GM12878 (cell line): ENCODE measurements at regions not wholly inside any gene's neighbourhood (a gene's known extent, or its start where the extent isn't known, plus 50 kb on each side); places are given as distances from the start of the nearest gene placed in this dataset.

Source experiments
- ATAC-seq: fragments of 200-7000 bp; cut with Tn5 transposase; 3 replicates; pipeline ENCODE4 v1.9.1; 2020; ENCODE audit warnings: mild to moderate bottlenecking, moderate library complexity
- BruUV-seq: library from RNA; stranded (reverse); fragments of 400-500 nt; replicated peaks from 2 replicates; lab custom pipeline; 2021; lab: Mats Ljungman, UMichigan
- CTCF ChIA-PET: fragments of 300-600 bp; sonication (Branson Sonifier 250); formaldehyde crosslinking; extraction: SDS; loops from one replicate; lab custom pipeline; 2021; ENCODE audit warnings: inconsistent platforms; lab: Yijun Ruan, JAX
- POLR2A ChIA-PET: fragments of 350-600 bp; formaldehyde crosslinking; extraction: SDS; loops from one replicate; lab custom pipeline; 2021; ENCODE audit warnings: inconsistent platforms; lab: Charles Lee
- RAD21 ChIA-PET: fragments of 300-600 bp; sonication (Branson Sonifier 250); formaldehyde crosslinking; loops from one replicate; lab custom pipeline; 2023; ENCODE audit warnings: antibody characterized with exemption; ENCODE audit not compliant: unreplicated experiment; lab: Charles Lee
- SMC1A ChIA-PET: fragments of 300-600 bp; sonication (Branson Sonifier 250); formaldehyde crosslinking; loops from one replicate; lab custom pipeline; 2023; ENCODE audit not compliant: unreplicated experiment, uncharacterized antibody; lab: Charles Lee
- DNase-seq: peaks from one replicate; pipeline ENCODE4 v3.0.0-alpha.2; 2011; ENCODE audit warnings: low read depth, low spot score
- FAIRE-seq: peaks from 3 replicates; lab custom pipeline; 2011; peaks lifted over from hg19 to GRCh38; lab: Jason Lieb, UNC
- H2AFZ ChIP-seq: 2 replicates; pipeline ENCODE4 v1.6.0; 2011; ENCODE audit warnings: low read depth, low read length, control low read depth; ENCODE audit not compliant: control insufficient read depth
- H3K27ac ChIP-seq: 2 replicates; pipeline ENCODE4 v1.5.1; 2011; ENCODE audit warnings: control low read depth; ENCODE audit not compliant: control insufficient read depth, insufficient read depth
- H3K27me3 ChIP-seq, 2 experiments: replicated peaks in 1 of 2; 2 replicates each; pipeline versions ENCODE4 v1.6.0 to v1.6.1; 2011; ENCODE audit warnings: low read length in 1 of 2; ENCODE audit not compliant: control insufficient read depth in 2 of 2, insufficient read depth in 2 of 2
- H3K36me3 ChIP-seq, 2 experiments: 2 replicates each; pipeline ENCODE4 v1.5.1; 2011; ENCODE audit warnings: low read length in 1 of 2; ENCODE audit not compliant: control insufficient read depth in 2 of 2, insufficient read depth in 2 of 2
- H3K4me1 ChIP-seq: 2 replicates; pipeline ENCODE4 v1.6.1; 2011; ENCODE audit warnings: mild to moderate bottlenecking, low read length, moderate library complexity, mixed read lengths; ENCODE audit not compliant: control insufficient read depth, insufficient read depth
- H3K4me2 ChIP-seq: 2 replicates; pipeline ENCODE4 v1.6.0; 2011; ENCODE audit warnings: control low read depth; ENCODE audit not compliant: control insufficient read depth, insufficient read depth
- H3K4me3 ChIP-seq: fragments of 200-600 bp; sonication (generic); 2 replicates; pipeline ENCODE4 v1.5.1; 2016
- H3K79me2 ChIP-seq: 2 replicates; pipeline ENCODE4 v1.6.0; 2011; ENCODE audit warnings: low read length; ENCODE audit not compliant: control insufficient read depth, insufficient read depth
- H3K9ac ChIP-seq: 2 replicates; pipeline ENCODE4 v1.8.0; 2011; ENCODE audit warnings: low read length, control low read depth, mixed read lengths; ENCODE audit not compliant: control insufficient read depth, insufficient read depth
- H3K9me3 ChIP-seq: replicated peaks from 3 replicates; pipeline ENCODE4 v1.5.1; 2011; ENCODE audit warnings: mild to moderate bottlenecking, low read length; ENCODE audit not compliant: control insufficient read depth, insufficient read depth
- H4K20me1 ChIP-seq: 2 replicates; pipeline ENCODE4 v1.6.0; 2011; ENCODE audit not compliant: control insufficient read depth, insufficient read depth
- BCLAF1 ChIP-seq: fragments of 450-650 bp; IDR thresholded peaks from 2 replicates; pipeline ENCODE4 v1.6.1; 2017; ENCODE audit warnings: antibody characterized with exemption, mild to moderate bottlenecking, moderate library complexity
- CREB1 ChIP-seq: IDR thresholded peaks from 2 replicates; pipeline ENCODE4 v1.6.1; 2012; ENCODE audit warnings: low read depth, mild to moderate bottlenecking, inconsistent platforms
- HDAC6 ChIP-seq: fragments of 200-600 bp; sonication (generic); IDR thresholded peaks from one replicate; pipeline ENCODE4 v1.8.0; 2017; ENCODE audit warnings: antibody characterized with exemption; ENCODE audit not compliant: unreplicated experiment
- LARP7 ChIP-seq: fragments of 450-650 bp; IDR thresholded peaks from 2 replicates; pipeline ENCODE4 v1.6.1; 2017; ENCODE audit warnings: mild to moderate bottlenecking
- NRF1 ChIP-seq: conservative IDR thresholded peaks from 2 replicates; pipeline ENCODE4 v1.6.1; 2011; ENCODE audit warnings: mild to moderate bottlenecking, low read depth, low read length, improper control_type of control experiment
- PBX3 ChIP-seq: IDR thresholded peaks from 2 replicates; pipeline ENCODE4 v1.6.1; 2011; ENCODE audit warnings: mild to moderate bottlenecking, low read depth, low read length, moderate library complexity; ENCODE audit not compliant: insufficient replicate concordance
- PKNOX1 ChIP-seq: fragments of 450-650 bp; IDR thresholded peaks from 2 replicates; pipeline ENCODE4 v1.6.1; 2016; ENCODE audit warnings: mild to moderate bottlenecking
- POLR2AphosphoS5 ChIP-seq: IDR thresholded peaks from 2 replicates; pipeline ENCODE4 v1.6.1; 2011; ENCODE audit warnings: mild to moderate bottlenecking, low read length, inconsistent platforms
- RB1 ChIP-seq: fragments of 450-650 bp; formaldehyde crosslinking; IDR thresholded peaks from 2 replicates; pipeline ENCODE4 v1.6.1; 2017; ENCODE audit warnings: mild to moderate bottlenecking, borderline replicate concordance
- STAT3 ChIP-seq: IDR thresholded peaks from 2 replicates; pipeline ENCODE4 v1.6.1; 2011; ENCODE audit warnings: low read depth, low read length, improper control_type of control experiment
- TBL1XR1 ChIP-seq: IDR thresholded peaks from 2 replicates; pipeline ENCODE4 v1.6.1; 2012; ENCODE audit warnings: low read depth, low read length, improper control_type of control experiment
- ZNF207 ChIP-seq: fragments of 450-650 bp; IDR thresholded peaks from 2 replicates; pipeline ENCODE4 v1.6.1; 2014; ENCODE audit warnings: antibody characterized with exemption, mild to moderate bottlenecking, borderline replicate concordance
- WGBS: methylation state at CpG from one replicate; pipeline ENCODE4 v1.1.6; 2016; ENCODE audit warnings: low lambda C conversion rate; ENCODE audit not compliant: insufficient replicate concordance, insufficient coverage; ENCODE audit errors: missing lambda C conversion rate; 5-methylcytosine and 5-hydroxymethylcytosine counted together
- in situ Hi-C: fragments of 300-500 bp; cut with MboI; formaldehyde crosslinking; loops from 9 replicates; pipeline ENCODE4 v1.14.3; 2018; ENCODE audit warnings: mixed read lengths
- intact Hi-C: fragments of 100-400 bp; cut with micrococcal nuclease; formaldehyde crosslinking; loops from one replicate; pipeline ENCODE4 v1.14.2; 2022; ENCODE audit not compliant: unreplicated experiment

GRCh38 chr5:111914966-111915636 is 158.1 kb upstream of the NREP start:
- Histone ChIP-seq H3K9me3 (no peaks in the 10 kb centered on the region; the same call in 1 of the 3 replicates), H3K79me2 (no peaks in the 10 kb centered on the region), H3K27ac (no peak overlapping the region), H3K4me3 (no peak overlapping the region), H3K9ac (no peak overlapping the region), H2AFZ (no peak overlapping the region), H4K20me1 (no peaks in the 10 kb centered on the region), H3K36me3 (no peaks in the 10 kb centered on the region), H3K4me2 (no peak overlapping the region), H3K27me3 (no peaks in the 10 kb centered on the region), H3K4me1 (no peaks in the 10 kb centered on the region)
- ATAC-seq = no peak
- no peak for TF ChIP-seq LARP7
- TF ChIP-seq POLR2AphosphoS5 = no peak
- TF ChIP-seq STAT3 = no peak
- no peak for DNase-seq
- POLR2A ChIA-PET = interaction anchor here (0.5 kb wide), 1 partner anchor 36 kb away, joined by 3 read pairs; no protein-coding TSS in a partner anchor
- CTCF ChIA-PET = interaction anchor here (0.7 to 1.4 kb wide), 2 partner anchors 231 to 699 kb away, joined by 3 to 4 read pairs; no protein-coding TSS in a partner anchor
- RAD21 ChIA-PET = no interaction called here
- no TSS peak for BruUV-seq
- FAIRE-seq = no peak
- WGBS = 58% methylated on average over 1 of the region's 1 CpG
- intact Hi-C loops (no loop called here), in situ Hi-C loops (no loop called here)
- SMC1A ChIA-PET = interaction anchor here (1.4 kb wide), 1 partner anchor 105 kb away, joined by 3 read pairs; no protein-coding TSS in a partner anchor

GRCh38 chr5:111902436-111902835 is 145.4 kb upstream of the NREP start:
- Histone ChIP-seq H3K4me1 (no peaks in the 10 kb centered on the region), H3K9me3 (peaks cover 2% of the 10 kb centered on the region; the same call in 2 of the 3 replicates), H3K27me3 (no peaks in the 10 kb centered on the region), H3K4me2 (no peak overlapping the region), H2AFZ (no peak overlapping the region), H3K27ac (no peak overlapping the region), H4K20me1 (no peaks in the 10 kb centered on the region), H3K4me3 (no peak overlapping the region), H3K36me3 (no peaks in the 10 kb centered on the region), H3K79me2 (no peaks in the 10 kb centered on the region), H3K9ac (no peak overlapping the region)
- FAIRE-seq (peak; percentile 31), DNase-seq (no peak), ATAC-seq (no peak)
- intact Hi-C loops = no loop called here
- WGBS = 18% methylated on average over 5 of the region's 5 CpGs
- SMC1A ChIA-PET = interaction anchor here (1.3 to 1.7 kb wide), 2 partner anchors 113 to 244 kb away, joined by 3 to 5 read pairs; no protein-coding TSS in a partner anchor
- CTCF ChIA-PET = no interaction called here
- in situ Hi-C loops = no loop called here
- POLR2A ChIA-PET = no interaction called here
- no TSS peak for BruUV-seq
- RAD21 ChIA-PET = no interaction called here
- no peak for TF ChIP-seq HDAC6
- no peak for TF ChIP-seq PKNOX1
- no peak for TF ChIP-seq CREB1
- no peak for TF ChIP-seq NRF1
- TF ChIP-seq TBL1XR1 = no peak
- no peak for TF ChIP-seq RB1
- TF ChIP-seq ZNF207 = no peak
- TF ChIP-seq BCLAF1 = no peak
- no peak for TF ChIP-seq PBX3
